Peyer's patch (tissue), 4 donors: ENCODE measurements at regions not wholly inside any gene's neighbourhood (a gene's known extent, or its start where the extent isn't known, plus 50 kb on each side); places are given as distances from the start of the nearest gene placed in this dataset.

Source experiments
- POLR2A ChIP-seq, 2 donors: fragments of 450-650 bp; IDR thresholded peaks; one replicate each; pipeline ENCODE4 v1.5.1; 2017; ENCODE audit warnings: antibody characterized with exemption in 2 of 2, mild to moderate bottlenecking in 2 of 2, moderate library complexity in 2 of 2
- TF ChIP-seq, protein P1 (sequence below), 6 experiments: fragments of 450-650 bp in 4 of 6; fragments of 200-600 bp in 2 of 6; sonication (generic) in 1 of 6; IDR thresholded peaks; one replicate each; pipeline ENCODE4 v1.5.1; 2017 to 2019; ENCODE audit warnings: antibody characterized with exemption in 6 of 6, mild to moderate bottlenecking in 3 of 6, moderate library complexity in 1 of 6

DNA sequence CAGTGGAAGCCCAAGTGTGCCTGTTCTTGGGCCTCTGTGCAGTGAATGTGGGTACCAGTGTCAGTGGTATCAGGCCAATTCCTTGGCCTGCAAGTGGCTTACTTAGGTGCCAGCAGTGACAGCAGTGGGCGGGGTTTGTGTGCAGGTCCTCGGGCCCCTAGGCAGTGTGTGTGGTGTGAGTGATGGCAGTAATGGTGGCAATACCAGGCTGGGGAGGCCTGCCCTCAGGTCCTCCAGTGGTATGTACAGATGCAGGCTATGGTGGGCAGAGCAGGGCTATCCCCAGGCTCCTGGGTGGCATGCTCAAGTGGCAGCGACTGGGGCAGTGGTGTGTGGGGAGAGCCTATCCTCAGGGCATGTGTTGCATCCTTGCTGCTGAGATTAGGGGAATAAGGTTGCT is 379.7 kb downstream of the SQOR start:
- TF ChIP-seq, protein P1, sequence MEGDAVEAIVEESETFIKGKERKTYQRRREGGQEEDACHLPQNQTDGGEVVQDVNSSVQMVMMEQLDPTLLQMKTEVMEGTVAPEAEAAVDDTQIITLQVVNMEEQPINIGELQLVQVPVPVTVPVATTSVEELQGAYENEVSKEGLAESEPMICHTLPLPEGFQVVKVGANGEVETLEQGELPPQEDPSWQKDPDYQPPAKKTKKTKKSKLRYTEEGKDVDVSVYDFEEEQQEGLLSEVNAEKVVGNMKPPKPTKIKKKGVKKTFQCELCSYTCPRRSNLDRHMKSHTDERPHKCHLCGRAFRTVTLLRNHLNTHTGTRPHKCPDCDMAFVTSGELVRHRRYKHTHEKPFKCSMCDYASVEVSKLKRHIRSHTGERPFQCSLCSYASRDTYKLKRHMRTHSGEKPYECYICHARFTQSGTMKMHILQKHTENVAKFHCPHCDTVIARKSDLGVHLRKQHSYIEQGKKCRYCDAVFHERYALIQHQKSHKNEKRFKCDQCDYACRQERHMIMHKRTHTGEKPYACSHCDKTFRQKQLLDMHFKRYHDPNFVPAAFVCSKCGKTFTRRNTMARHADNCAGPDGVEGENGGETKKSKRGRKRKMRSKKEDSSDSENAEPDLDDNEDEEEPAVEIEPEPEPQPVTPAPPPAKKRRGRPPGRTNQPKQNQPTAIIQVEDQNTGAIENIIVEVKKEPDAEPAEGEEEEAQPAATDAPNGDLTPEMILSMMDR (IDR thresholded peaks at IDR 0.05), result no peak
- TF ChIP-seq POLR2A (IDR thresholded peaks at IDR 0.05), result no peak
